Subcutaneous abdominal adipose tissue (tissue), 5 donors: ENCODE measurements at regions not wholly inside any gene's neighbourhood (a gene's known extent, or its start where the extent isn't known, plus 50 kb on each side); places are given as distances from the start of the nearest gene placed in this dataset.

Source experiments
- H3K27ac ChIP-seq: one replicate; pipeline ENCODE4 v1.7.0; 2013; ENCODE audit warnings: low read depth, mild to moderate bottlenecking, inconsistent platforms, low read length, moderate library complexity
- H3K27me3 ChIP-seq, 5 donors: one replicate each; pipeline ENCODE4 v1.7.0; 2013; ENCODE audit warnings: low read length in 5 of 5, inconsistent platforms in 1 of 5; ENCODE audit not compliant: control insufficient read depth in 5 of 5, insufficient read depth in 4 of 5
- H3K36me3 ChIP-seq, 5 donors: one replicate each; pipeline ENCODE4 v1.7.0; 2013; ENCODE audit warnings: low read length in 5 of 5; ENCODE audit not compliant: control insufficient read depth in 5 of 5, insufficient read depth in 5 of 5
- H3K4me1 ChIP-seq, 5 donors: one replicate each; pipeline ENCODE4 v1.7.0; 2013; ENCODE audit warnings: low read length in 5 of 5, mild to moderate bottlenecking in 3 of 5, moderate library complexity in 1 of 5; ENCODE audit not compliant: control insufficient read depth in 5 of 5, insufficient read depth in 5 of 5
- H3K4me3 ChIP-seq, 5 donors: one replicate each; pipeline ENCODE4 v1.7.0; 2013; ENCODE audit warnings: low read length in 5 of 5, low read depth in 1 of 5
- H3K9ac ChIP-seq, 5 donors: one replicate each; pipeline ENCODE4 v1.7.0; 2013; ENCODE audit warnings: low read length in 5 of 5, mild to moderate bottlenecking in 4 of 5, moderate library complexity in 3 of 5
- H3K9me3 ChIP-seq, 5 donors: one replicate each; pipeline ENCODE4 v1.7.0; 2013; ENCODE audit warnings: low read length in 5 of 5; ENCODE audit not compliant: control insufficient read depth in 5 of 5
- donor health status: healthy.
- donor health status: healthy.
- donor health status: healthy.
- donor health status: healthy.
- donor health status: healthy.

- H3K4me3 ChIP-seq: no peak overlapping the region
- H3K9ac ChIP-seq: no peak overlapping the region
- no peaks in the 10 kb centered on the region for H3K4me1 ChIP-seq
- H3K27me3 ChIP-seq: peaks cover 0 to 11% (median 2%) of the 10 kb centered on the region in 5 donors
- no peak overlapping the region for H3K27ac ChIP-seq
- peaks cover 0 to 8% (median 0%) of the 10 kb centered on the region in 5 donors for H3K9me3 ChIP-seq
- no peaks in the 10 kb centered on the region for H3K36me3 ChIP-seq
These were observed 673.6 kb downstream of the HS3ST4 start for GRCh38 chr16:26365161-26365940.

- Histone ChIP-seq H3K9ac (no peak overlapping the region), H3K4me1 (no peaks in the 10 kb centered on the region), H3K27ac (no peak overlapping the region), H3K36me3 (no peaks in the 10 kb centered on the region), H3K4me3 (no peak overlapping the region), H3K27me3 (no peaks in the 10 kb centered on the region), H3K9me3 (peaks cover 0 to 17% (median 3%) of the 10 kb centered on the region in 5 donors)
These were observed 679.6 kb downstream of the HS3ST4 start for GRCh38 chr16:26371349-26371869.

- Histone ChIP-seq H3K27me3 (no peaks in the 10 kb centered on the region), H3K4me3 (no peak overlapping the region), H3K4me1 (no peaks in the 10 kb centered on the region), H3K36me3 (no peaks in the 10 kb centered on the region), H3K27ac (no peak overlapping the region), H3K9me3 (peaks cover 0 to 17% (median 3%) of the 10 kb centered on the region in 5 donors), H3K9ac (no peak overlapping the region)
These were observed 682.6 kb downstream of the HS3ST4 start for GRCh38 chr16:26374279-26374925.

- H3K9ac ChIP-seq: no peak overlapping the region
- H3K9me3 ChIP-seq: no peaks in the 10 kb centered on the region
- H3K4me3 ChIP-seq: no peak overlapping the region
- H3K27me3 ChIP-seq: peaks cover 0 to 4% (median 0%) of the 10 kb centered on the region in 5 donors
- H3K27ac ChIP-seq: no peak overlapping the region
- no peaks in the 10 kb centered on the region for H3K4me1 ChIP-seq
- no peaks in the 10 kb centered on the region for H3K36me3 ChIP-seq
These were observed 684.1 kb upstream of the C16orf82 start for GRCh38 chr16:26382586-26382985.

- H3K4me1 ChIP-seq: no peaks in the 10 kb centered on the region
- H3K4me3 ChIP-seq: no peak overlapping the region
- H3K36me3 ChIP-seq: no peaks in the 10 kb centered on the region
- no peaks in the 10 kb centered on the region for H3K9me3 ChIP-seq
- no peak overlapping the region for H3K9ac ChIP-seq
- H3K27ac ChIP-seq: no peak overlapping the region
- peaks cover 0 to 4% (median 0%) of the 10 kb centered on the region in 5 donors for H3K27me3 ChIP-seq
These were observed 680.6 kb upstream of the C16orf82 start for GRCh38 chr16:26386096-26386495.

GRCh38 chr16:26391833-26392232 lies 674.9 kb upstream of the C16orf82 start:
- Histone ChIP-seq H3K27me3 (peaks cover 0 to 2% (median 0%) of the 10 kb centered on the region in 5 donors), H3K9me3 (peaks cover 0 to 7% (median 5%) of the 10 kb centered on the region in 5 donors), H3K36me3 (no peaks in the 10 kb centered on the region), H3K4me3 (no peak overlapping the region), H3K27ac (no peak overlapping the region), H3K4me1 (no peaks in the 10 kb centered on the region), H3K9ac (no peak overlapping the region)

GRCh38 chr16:26394409-26394808 lies 672.3 kb upstream of the C16orf82 start:
- Histone ChIP-seq H3K9me3 (peaks cover 0 to 7% (median 5%) of the 10 kb centered on the region in 5 donors), H3K36me3 (no peaks in the 10 kb centered on the region), H3K9ac (no peak overlapping the region), H3K4me3 (no peak overlapping the region), H3K4me1 (no peaks in the 10 kb centered on the region), H3K27ac (no peak overlapping the region), H3K27me3 (peaks cover 0 to 2% (median 0%) of the 10 kb centered on the region in 5 donors)

- Histone ChIP-seq H3K27me3 (peaks cover 0 to 2% (median 0%) of the 10 kb centered on the region in 5 donors), H3K4me1 (no peaks in the 10 kb centered on the region), H3K9me3 (peaks cover 0 to 7% (median 5%) of the 10 kb centered on the region in 5 donors), H3K4me3 (no peak overlapping the region), H3K9ac (no peak overlapping the region), H3K27ac (no peak overlapping the region), H3K36me3 (no peaks in the 10 kb centered on the region)
These were observed 671.0 kb upstream of the C16orf82 start for GRCh38 chr16:26395700-26396099.

- Histone ChIP-seq H3K27ac (no peak overlapping the region), H3K4me3 (no peak overlapping the region), H3K9me3 (peaks cover 0 to 7% (median 5%) of the 10 kb centered on the region in 5 donors), H3K4me1 (no peaks in the 10 kb centered on the region), H3K36me3 (no peaks in the 10 kb centered on the region), H3K27me3 (peaks cover 0 to 2% (median 0%) of the 10 kb centered on the region in 5 donors), H3K9ac (no peak overlapping the region)
These were observed 670.1 kb upstream of the C16orf82 start for GRCh38 chr16:26396511-26397235.
